Adrenal gland (tissue), 9 donors: ENCODE measurements at regions not wholly inside any gene's neighbourhood (a gene's known extent, or its start where the extent isn't known, plus 50 kb on each side); places are given as distances from the start of the nearest gene placed in this dataset.
A peak's percentile ranks its signal among the peaks of the same experiment; 100 is the strongest.

Experiments
- DNase-seq, 7 donors: peaks; one replicate each; pipeline ENCODE4 v3.0.0-alpha.2; 2019 to 2020
- H3K27ac ChIP-seq, 5 donors: fragments of 200-600 bp; sonication (generic) in 4 of 5; 1 replicate in 3 of 5; 2 replicates in 2 of 5; pipeline versions ENCODE4 v1.5.1 to v1.8.0; 2016 to 2020; ENCODE audit warnings: mild to moderate bottlenecking in 1 of 5
- H3K27me3 ChIP-seq: fragments of 200-600 bp; 2 replicates; pipeline ENCODE4 v1.8.0; 2021
- H3K36me3 ChIP-seq, 2 donors: fragments of 200-600 bp; replicated peaks in 1 of 2; 1 replicate in 1 of 2; 2 replicates in 1 of 2; pipeline versions ENCODE4 v1.5.1 to v1.8.0; 2018 to 2022
- H3K4me1 ChIP-seq, 2 donors: fragments of 200-600 bp; replicated peaks in 1 of 2; 1 replicate in 1 of 2; 2 replicates in 1 of 2; pipeline versions ENCODE4 v1.5.1 to v1.8.0; 2018 to 2021
- H3K4me3 ChIP-seq, 4 donors: fragments of 200-600 bp; sonication (generic) in 3 of 4; one replicate each; pipeline ENCODE4 v1.5.1; 2016 to 2018
- H3K9me3 ChIP-seq, 3 donors: fragments of 200-600 bp; sonication (generic) in 1 of 3; replicated peaks in 1 of 3; 1 replicate in 2 of 3; 2 replicates in 1 of 3; pipeline versions ENCODE4 v1.5.1 to v1.8.0; 2016 to 2021
- POLR2A ChIP-seq, 2 donors: fragments of 450-650 bp; IDR thresholded peaks; one replicate each; pipeline ENCODE4 v1.6.1; 2017; ENCODE audit warnings: antibody characterized with exemption in 2 of 2, mild to moderate bottlenecking in 2 of 2, moderate library complexity in 1 of 2
- WGBS, 4 donors: extraction: QIAGEN DNeasy Blood & Tissue Kit in 2 of 4; methylation state at CpG; one replicate each; pipeline versions ENCODE4 v1.1.5 to v1.1.7; 2013 to 2017; 5-methylcytosine and 5-hydroxymethylcytosine counted together
- intact Hi-C, 2 donors: fragments of 100-400 bp; cut with DNase I; formaldehyde crosslinking; loops; one replicate each; pipeline versions ENCODE4 v1.14.1 to v1.15.0; 2022 to 2023
- TF ChIP-seq, protein P1 (sequence below), 6 experiments: fragments of 450-650 bp in 4 of 6; fragments of 200-600 bp in 2 of 6; sonication (generic) in 1 of 6; IDR thresholded peaks; 1 replicate in 5 of 6; 2 replicates in 1 of 6; pipeline versions ENCODE4 v1.5.1 to v1.8.0; 2016 to 2021; ENCODE audit warnings: antibody characterized with exemption in 6 of 6, mild to moderate bottlenecking in 2 of 6, moderate library complexity in 1 of 6
- donor health status: healthy with polysubstance abuse.
- donor health status: Bipolar disorder and iron deficiency.
- donor health status: DM: yes; HTN: yes; CAD: no.
- donor health status: DM: no; HTN: no; CAD: no.
- donor health status: DM: no; HTN: no; CAD: no.

DNA sequence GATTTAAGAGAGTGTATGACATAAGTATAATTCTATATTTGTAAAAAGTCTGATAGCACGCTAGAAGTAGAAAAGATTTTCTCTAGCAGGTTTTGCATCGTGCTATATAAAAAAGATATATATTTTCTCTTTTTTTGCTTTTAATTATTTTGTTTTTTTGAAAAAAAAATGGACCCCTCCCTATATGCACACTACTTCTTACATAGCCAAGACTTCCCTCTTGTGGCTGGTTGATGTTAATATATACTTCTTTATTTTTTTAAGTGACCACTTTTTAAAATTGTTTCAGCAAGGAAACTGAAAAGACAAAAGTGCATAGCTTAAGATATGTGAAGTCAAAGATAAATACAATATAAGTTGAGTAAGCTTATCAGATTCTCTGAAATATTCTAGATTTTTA, 1202.8 kb downstream of the DIAPH3 start:
- no peaks in the 10 kb centered on the region for H3K27me3 ChIP-seq
- H3K4me1 ChIP-seq = no peaks in the 10 kb centered on the region
- H3K27ac ChIP-seq = no peak overlapping the region
- H3K9me3 ChIP-seq = no peaks in the 10 kb centered on the region
- no peak for TF ChIP-seq POLR2A (IDR thresholded peaks at IDR 0.05)
- TF ChIP-seq, protein P1, sequence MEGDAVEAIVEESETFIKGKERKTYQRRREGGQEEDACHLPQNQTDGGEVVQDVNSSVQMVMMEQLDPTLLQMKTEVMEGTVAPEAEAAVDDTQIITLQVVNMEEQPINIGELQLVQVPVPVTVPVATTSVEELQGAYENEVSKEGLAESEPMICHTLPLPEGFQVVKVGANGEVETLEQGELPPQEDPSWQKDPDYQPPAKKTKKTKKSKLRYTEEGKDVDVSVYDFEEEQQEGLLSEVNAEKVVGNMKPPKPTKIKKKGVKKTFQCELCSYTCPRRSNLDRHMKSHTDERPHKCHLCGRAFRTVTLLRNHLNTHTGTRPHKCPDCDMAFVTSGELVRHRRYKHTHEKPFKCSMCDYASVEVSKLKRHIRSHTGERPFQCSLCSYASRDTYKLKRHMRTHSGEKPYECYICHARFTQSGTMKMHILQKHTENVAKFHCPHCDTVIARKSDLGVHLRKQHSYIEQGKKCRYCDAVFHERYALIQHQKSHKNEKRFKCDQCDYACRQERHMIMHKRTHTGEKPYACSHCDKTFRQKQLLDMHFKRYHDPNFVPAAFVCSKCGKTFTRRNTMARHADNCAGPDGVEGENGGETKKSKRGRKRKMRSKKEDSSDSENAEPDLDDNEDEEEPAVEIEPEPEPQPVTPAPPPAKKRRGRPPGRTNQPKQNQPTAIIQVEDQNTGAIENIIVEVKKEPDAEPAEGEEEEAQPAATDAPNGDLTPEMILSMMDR (IDR thresholded peaks at IDR 0.05) = peak in 1 of 6 experiments; percentile 11
- 65 to 76% (median 73%) methylated on average over 2 of the region's 2 CpGs for WGBS, 4 donors
- intact Hi-C loops = no loop called here
- DNase-seq = no peak
- H3K36me3 ChIP-seq = no peaks in the 10 kb centered on the region
- no peak overlapping the region for H3K4me3 ChIP-seq

DNA sequence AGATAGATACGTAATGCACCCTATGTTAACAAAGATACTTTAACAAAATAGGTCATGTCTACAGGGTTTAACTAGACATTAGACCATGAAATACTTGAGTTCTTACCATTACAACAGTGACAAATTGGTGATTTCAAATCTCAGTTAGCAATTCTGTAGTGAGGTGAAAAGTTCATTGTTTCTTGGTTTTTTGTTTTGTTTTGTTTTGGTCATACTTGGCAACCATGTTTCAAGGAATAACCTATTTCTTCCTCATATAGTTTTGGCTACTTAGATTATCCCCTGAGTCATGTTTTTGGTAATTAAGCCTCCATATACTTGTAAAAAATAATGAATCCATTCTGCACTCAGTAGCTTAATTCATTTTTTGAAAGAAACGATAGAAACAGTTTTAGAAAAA, 1200.4 kb downstream of the DIAPH3 start:
- no peaks in the 10 kb centered on the region for H3K9me3 ChIP-seq
- H3K4me1 ChIP-seq = no peaks in the 10 kb centered on the region
- no peak overlapping the region for H3K27ac ChIP-seq
- no peak for DNase-seq
- WGBS, 4 donors = 77 to 82% (median 79%) methylated on average over 2 of the region's 2 CpGs
- TF ChIP-seq, protein P1 (IDR thresholded peaks at IDR 0.05) = no peak
- no peak for TF ChIP-seq POLR2A (IDR thresholded peaks at IDR 0.05)
- intact Hi-C loops = no loop called here
- H3K4me3 ChIP-seq = no peak overlapping the region
- no peaks in the 10 kb centered on the region for H3K27me3 ChIP-seq
- no peaks in the 10 kb centered on the region for H3K36me3 ChIP-seq

DNA sequence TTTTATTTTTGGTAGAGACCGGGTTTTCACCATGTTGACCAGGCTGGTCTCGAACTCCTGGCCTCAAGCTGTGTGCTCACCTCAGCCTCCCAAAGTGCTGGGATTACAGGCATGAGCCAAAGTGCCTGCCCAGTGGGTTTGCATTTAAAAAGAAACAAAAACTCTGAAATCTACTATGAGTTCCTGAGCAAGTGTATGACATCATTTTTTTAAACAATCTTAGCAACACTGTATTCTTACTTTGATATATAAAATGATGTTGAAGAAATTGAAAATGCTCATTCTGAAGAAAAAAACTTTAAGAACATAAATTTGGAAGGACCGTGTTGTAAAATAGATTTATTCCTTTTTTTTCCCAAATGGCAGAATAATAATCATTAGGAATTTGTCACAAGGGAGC, 1199.7 kb downstream of the DIAPH3 start:
- 67 to 85% (median 73%) methylated on average over 3 of the region's 3 CpGs for WGBS, 4 donors
- Histone ChIP-seq H3K9me3 (no peaks in the 10 kb centered on the region), H3K36me3 (no peaks in the 10 kb centered on the region), H3K27ac (no peak overlapping the region), H3K27me3 (no peaks in the 10 kb centered on the region), H3K4me1 (no peaks in the 10 kb centered on the region), H3K4me3 (no peak overlapping the region)
- TF ChIP-seq, protein P1 (IDR thresholded peaks at IDR 0.05) = no peak
- no peak for TF ChIP-seq POLR2A (IDR thresholded peaks at IDR 0.05)
- DNase-seq = no peak
- intact Hi-C loops = no loop called here

DNA sequence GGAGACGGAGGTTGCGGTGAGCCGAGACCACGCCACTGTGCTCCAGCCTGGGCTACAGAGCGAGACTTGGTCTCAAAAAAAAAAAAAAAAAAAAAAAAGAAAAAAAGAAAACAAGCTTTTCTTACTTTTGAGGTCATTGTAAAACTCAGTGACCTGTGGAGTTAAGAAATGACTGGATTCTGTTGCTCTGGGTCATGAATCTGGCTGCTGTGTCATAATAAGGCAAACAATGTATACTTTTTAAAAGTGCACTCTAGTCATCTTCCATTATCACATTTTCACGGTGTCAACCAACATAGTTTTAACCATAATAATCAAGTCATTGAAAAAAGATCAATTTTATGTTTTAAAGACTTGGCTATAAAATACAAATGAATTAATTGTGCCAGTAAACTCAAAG, 1186.6 kb downstream of the DIAPH3 start:
- DNase-seq = no peak
- H3K36me3 ChIP-seq = no peaks in the 10 kb centered on the region

More for the DNA sequence above, 1186.6 kb downstream of the DIAPH3 start:
- Histone ChIP-seq H3K9me3 (no peaks in the 10 kb centered on the region), H3K27me3 (no peaks in the 10 kb centered on the region), H3K4me3 (no peak overlapping the region), H3K27ac (no peak overlapping the region), H3K4me1 (no peaks in the 10 kb centered on the region)
- TF ChIP-seq POLR2A (IDR thresholded peaks at IDR 0.05) = no peak
- TF ChIP-seq, protein P1 (IDR thresholded peaks at IDR 0.05) = no peak
- 91 to 95% (median 92%) methylated on average over 6 of the region's 6 CpGs for WGBS, 4 donors
- intact Hi-C loops = no loop called here
